Thyroid gland (tissue), 4 donors: ENCODE measurements at regions not wholly inside any gene's neighbourhood (a gene's known extent, or its start where the extent isn't known, plus 50 kb on each side); places are given as distances from the start of the nearest gene placed in this dataset.

Experiments
- POLR2A ChIP-seq, 2 donors: fragments of 450-650 bp; IDR thresholded peaks; one replicate each; pipeline ENCODE4 v1.6.1; 2017; ENCODE audit warnings: antibody characterized with exemption in 2 of 2, mild to moderate bottlenecking in 2 of 2, moderate library complexity in 1 of 2
- TF ChIP-seq, protein P1 (sequence below), 6 experiments: fragments of 200-600 bp in 3 of 6; fragments of 450-650 bp in 3 of 6; sonication (generic) in 3 of 6; IDR thresholded peaks; one replicate each; pipeline ENCODE4 v1.5.1; 2016 to 2019; ENCODE audit warnings: antibody characterized with exemption in 6 of 6, mild to moderate bottlenecking in 2 of 6, inconsistent platforms in 1 of 6, moderate library complexity in 1 of 6

DNA sequence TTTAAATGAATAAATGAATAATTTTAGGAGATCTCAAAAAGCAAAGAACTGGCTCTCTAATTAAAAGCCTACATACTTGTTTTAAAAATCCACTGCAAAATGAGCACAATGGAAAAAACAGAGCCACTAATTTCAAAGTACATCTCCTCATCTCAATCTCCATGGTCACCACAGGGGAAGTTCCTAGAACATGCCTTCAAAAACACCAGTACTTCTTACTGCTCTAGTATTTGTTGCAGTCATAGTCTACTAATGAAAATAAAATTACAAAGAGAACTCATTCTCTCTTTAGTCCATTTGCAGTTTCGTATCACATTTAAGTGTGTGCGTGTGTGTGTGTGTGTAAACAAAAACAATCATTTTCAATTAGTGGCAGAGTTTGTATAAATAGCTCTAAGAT is 54.0 kb downstream of the PIK3C2A start:
- TF ChIP-seq, protein P1, sequence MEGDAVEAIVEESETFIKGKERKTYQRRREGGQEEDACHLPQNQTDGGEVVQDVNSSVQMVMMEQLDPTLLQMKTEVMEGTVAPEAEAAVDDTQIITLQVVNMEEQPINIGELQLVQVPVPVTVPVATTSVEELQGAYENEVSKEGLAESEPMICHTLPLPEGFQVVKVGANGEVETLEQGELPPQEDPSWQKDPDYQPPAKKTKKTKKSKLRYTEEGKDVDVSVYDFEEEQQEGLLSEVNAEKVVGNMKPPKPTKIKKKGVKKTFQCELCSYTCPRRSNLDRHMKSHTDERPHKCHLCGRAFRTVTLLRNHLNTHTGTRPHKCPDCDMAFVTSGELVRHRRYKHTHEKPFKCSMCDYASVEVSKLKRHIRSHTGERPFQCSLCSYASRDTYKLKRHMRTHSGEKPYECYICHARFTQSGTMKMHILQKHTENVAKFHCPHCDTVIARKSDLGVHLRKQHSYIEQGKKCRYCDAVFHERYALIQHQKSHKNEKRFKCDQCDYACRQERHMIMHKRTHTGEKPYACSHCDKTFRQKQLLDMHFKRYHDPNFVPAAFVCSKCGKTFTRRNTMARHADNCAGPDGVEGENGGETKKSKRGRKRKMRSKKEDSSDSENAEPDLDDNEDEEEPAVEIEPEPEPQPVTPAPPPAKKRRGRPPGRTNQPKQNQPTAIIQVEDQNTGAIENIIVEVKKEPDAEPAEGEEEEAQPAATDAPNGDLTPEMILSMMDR (IDR thresholded peaks at IDR 0.05): no peak
- TF ChIP-seq POLR2A (IDR thresholded peaks at IDR 0.05): no peak
